ENCODE measurements at regions not wholly inside any gene's neighbourhood (a gene's known extent, or its start where the extent isn't known, plus 50 kb on each side); places are given as distances from the start of the nearest gene placed in this dataset.

GRCh38 chr7:17462131-17462631 lies 163.7 kb downstream of the AHR start:
- no peak overlapping the region for H3K4me3 ChIP-seq (replicated peaks; ENCODE audit: low read depth, low read length)
- no peak for TF ChIP-seq CTCF (IDR thresholded peaks at IDR 0.05; ENCODE audit: low read length, missing control alignments)
- no peak for DNase-seq (ENCODE audit: low read depth)

GRCh38 chr7:17463511-17464085 lies 165.1 kb downstream of the AHR start:
- TF ChIP-seq CTCF (IDR thresholded peaks at IDR 0.05; ENCODE audit: low read length, missing control alignments) = no peak
- DNase-seq (ENCODE audit: low read depth) = no peak
- H3K4me3 ChIP-seq (replicated peaks; ENCODE audit: low read depth, low read length) = no peak overlapping the region

- H3K4me3 ChIP-seq (replicated peaks; ENCODE audit: low read depth, low read length) = no peak overlapping the region
- DNase-seq (ENCODE audit: low read depth) = no peak
- no peak for TF ChIP-seq CTCF (IDR thresholded peaks at IDR 0.05; ENCODE audit: low read length, missing control alignments)
Observed at GRCh38 chr7:17466216-17466615, 167.8 kb downstream of the AHR start.

GRCh38 chr7:17467386-17467945 lies 169.0 kb downstream of the AHR start:
- no peak for DNase-seq (ENCODE audit: low read depth)
- H3K4me3 ChIP-seq (replicated peaks; ENCODE audit: low read depth, low read length) = no peak overlapping the region
- TF ChIP-seq CTCF (IDR thresholded peaks at IDR 0.05; ENCODE audit: low read length, missing control alignments) = no peak

- DNase-seq (ENCODE audit: low read depth) = no peak
- H3K4me3 ChIP-seq (replicated peaks; ENCODE audit: low read depth, low read length) = no peak overlapping the region
- TF ChIP-seq CTCF (IDR thresholded peaks at IDR 0.05; ENCODE audit: low read length, missing control alignments) = no peak
Observed at GRCh38 chr7:17471325-17471724, 172.9 kb downstream of the AHR start.

- no peak for TF ChIP-seq CTCF (IDR thresholded peaks at IDR 0.05; ENCODE audit: low read length, missing control alignments)
- no peak for DNase-seq (ENCODE audit: low read depth)
- no peak overlapping the region for H3K4me3 ChIP-seq (replicated peaks; ENCODE audit: low read depth, low read length)
Observed at GRCh38 chr7:17472518-17472917, 174.1 kb downstream of the AHR start.

- TF ChIP-seq CTCF (IDR thresholded peaks at IDR 0.05; ENCODE audit: low read length, missing control alignments) = no peak
- DNase-seq (ENCODE audit: low read depth) = no peak
- no peak overlapping the region for H3K4me3 ChIP-seq (replicated peaks; ENCODE audit: low read depth, low read length)
Observed at GRCh38 chr7:17472939-17473338, 174.5 kb downstream of the AHR start.
